Colonic mucosa (tissue), 4 donors: ENCODE measurements at regions not wholly inside any gene's neighbourhood (a gene's known extent, or its start where the extent isn't known, plus 50 kb on each side); places are given as distances from the start of the nearest gene placed in this dataset.

ENCODE experiments used
- DNase-seq: peaks from one replicate; pipeline ENCODE4 v3.0.0-alpha.2; 2020
- H3K27ac ChIP-seq: fragments of 200-600 bp; one replicate; pipeline ENCODE4 v1.8.0; 2021
- H3K27me3 ChIP-seq: fragments of 200-600 bp; one replicate; pipeline ENCODE4 v1.8.0; 2021
- H3K36me3 ChIP-seq: fragments of 200-600 bp; one replicate; pipeline ENCODE4 v1.8.0; 2021
- H3K4me1 ChIP-seq: fragments of 200-600 bp; one replicate; pipeline ENCODE4 v1.8.0; 2021; ENCODE audit warnings: mild to moderate bottlenecking
- H3K4me3 ChIP-seq: fragments of 200-600 bp; one replicate; pipeline ENCODE4 v1.8.0; 2021
- H3K9ac ChIP-seq, 2 donors: one replicate each; pipeline ENCODE4 v1.7.0; 2013; ENCODE audit warnings: control low read depth in 2 of 2, low read depth in 2 of 2, low read length in 2 of 2
- H3K9me3 ChIP-seq: fragments of 200-600 bp; one replicate; pipeline ENCODE4 v1.8.0; 2021
- CTCF ChIP-seq: fragments of 200-600 bp; IDR thresholded peaks from one replicate; pipeline ENCODE4 v1.8.0; 2022; ENCODE audit warnings: antibody characterized with exemption, mild to moderate bottlenecking
- intact Hi-C: fragments of 100-400 bp; cut with DNase I; formaldehyde crosslinking; loops from one replicate; pipeline ENCODE4 v1.14.1; 2022
- donor health status: healthy.
- donor health status: DM: no; HTN: no; CAD: no.
- donor health status: DM: no; HTN: no; CAD: no.

- H3K4me1 ChIP-seq = no peaks in the 10 kb centered on the region
- no peak overlapping the region for H3K27ac ChIP-seq
- no peak for DNase-seq
- intact Hi-C loops = no loop called here
- H3K4me3 ChIP-seq = no peak overlapping the region
- no peaks in the 10 kb centered on the region for H3K9me3 ChIP-seq
- H3K9ac ChIP-seq = no peak overlapping the region
- no peak for TF ChIP-seq CTCF
- no peaks in the 10 kb centered on the region for H3K36me3 ChIP-seq
- H3K27me3 ChIP-seq = no peaks in the 10 kb centered on the region
Measured at GRCh38 chr11:57069942-57070341, 81.2 kb downstream of the OR5AK2 start.

DNA sequence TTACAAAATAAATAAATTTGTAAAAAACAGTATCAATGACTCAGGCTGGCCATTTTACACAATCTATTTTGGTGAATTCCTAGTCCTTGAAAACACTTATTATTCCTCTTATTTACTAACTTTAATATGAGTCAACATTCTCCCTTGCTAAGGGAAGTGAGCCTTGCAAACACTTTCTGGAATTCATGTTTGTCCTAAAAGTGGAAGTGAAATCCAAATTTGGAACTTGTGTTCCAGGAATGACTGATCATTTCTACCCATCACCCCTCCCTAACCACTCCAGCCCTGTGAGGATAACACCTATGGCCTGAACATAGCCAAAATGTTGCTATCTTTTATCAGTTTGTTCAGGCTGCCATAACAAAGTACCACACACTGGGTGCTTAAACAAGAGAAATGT, 83.1 kb downstream of the OR5AK2 start:
- no peaks in the 10 kb centered on the region for H3K27me3 ChIP-seq
- no peak for DNase-seq
- TF ChIP-seq CTCF = no peak
- no peaks in the 10 kb centered on the region for H3K36me3 ChIP-seq
- no peaks in the 10 kb centered on the region for H3K9me3 ChIP-seq
- intact Hi-C loops = no loop called here
- H3K27ac ChIP-seq = no peak overlapping the region
- no peaks in the 10 kb centered on the region for H3K4me1 ChIP-seq
- no peak overlapping the region for H3K4me3 ChIP-seq
- no peak overlapping the region for H3K9ac ChIP-seq

GRCh38 chr11:57072640-57073039, 83.9 kb downstream of the OR5AK2 start:
- H3K36me3 ChIP-seq = no peaks in the 10 kb centered on the region
- no peaks in the 10 kb centered on the region for H3K9me3 ChIP-seq
- DNase-seq = no peak
- H3K9ac ChIP-seq = no peak overlapping the region
- no peak overlapping the region for H3K27ac ChIP-seq
- TF ChIP-seq CTCF = no peak
- no peak overlapping the region for H3K4me3 ChIP-seq
- no peaks in the 10 kb centered on the region for H3K4me1 ChIP-seq
- intact Hi-C loops = no loop called here
- H3K27me3 ChIP-seq = no peaks in the 10 kb centered on the region

DNA sequence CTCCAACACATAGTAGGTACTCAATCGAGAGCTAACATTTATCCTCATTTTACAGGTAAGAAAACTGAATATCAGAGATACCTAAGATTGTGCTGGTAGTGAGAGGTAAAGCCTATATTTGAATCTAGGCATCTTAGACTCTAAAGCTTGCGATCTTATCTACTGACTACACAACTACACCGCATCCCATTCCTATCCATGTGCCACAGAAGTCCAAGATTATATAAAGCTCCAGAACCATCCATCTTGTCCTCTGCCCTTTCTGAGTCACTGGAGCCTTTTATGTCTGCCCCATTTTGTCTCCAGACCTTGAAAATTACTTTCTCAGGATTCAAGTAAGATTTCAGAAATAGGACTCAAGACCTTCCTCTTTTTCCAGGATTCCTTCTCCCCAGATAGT, 84.4 kb downstream of the OR5AK2 start:
- Histone ChIP-seq H3K4me1 (no peaks in the 10 kb centered on the region), H3K9me3 (no peaks in the 10 kb centered on the region), H3K27ac (no peak overlapping the region), H3K36me3 (no peaks in the 10 kb centered on the region), H3K27me3 (no peaks in the 10 kb centered on the region), H3K9ac (no peak overlapping the region), H3K4me3 (no peak overlapping the region)
- TF ChIP-seq CTCF = no peak
- DNase-seq = no peak
- intact Hi-C loops = no loop called here

- DNase-seq = no peak
- Histone ChIP-seq H3K9ac (no peak overlapping the region), H3K4me1 (no peaks in the 10 kb centered on the region), H3K27me3 (no peaks in the 10 kb centered on the region), H3K4me3 (no peak overlapping the region), H3K36me3 (no peaks in the 10 kb centered on the region), H3K27ac (no peak overlapping the region), H3K9me3 (no peaks in the 10 kb centered on the region)
- intact Hi-C loops = no loop called here
- no peak for TF ChIP-seq CTCF
Measured at GRCh38 chr11:57081356-57081755, 92.6 kb downstream of the OR5AK2 start.

DNA sequence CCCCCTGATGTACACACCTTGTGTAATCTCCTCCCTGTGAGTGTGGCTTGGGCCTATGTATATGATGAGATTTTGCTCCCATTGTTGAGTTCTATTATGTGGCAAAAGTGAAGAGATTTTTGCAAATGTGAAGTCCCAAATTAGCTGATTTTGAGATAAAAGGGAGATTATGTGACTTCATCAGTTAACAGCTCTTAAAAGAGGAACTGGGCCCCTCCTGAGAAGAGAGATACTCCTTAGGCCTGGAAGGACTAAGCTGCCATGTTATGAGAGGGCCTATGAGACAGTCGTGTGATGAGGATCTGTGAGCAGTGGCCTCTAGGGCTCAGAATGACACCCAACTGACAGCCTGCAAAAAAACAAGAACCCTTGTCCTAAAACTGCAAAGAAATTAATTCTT, 93.4 kb downstream of the OR5AK2 start:
- Histone ChIP-seq H3K4me1 (no peaks in the 10 kb centered on the region), H3K36me3 (no peaks in the 10 kb centered on the region), H3K9ac (no peak overlapping the region), H3K27ac (no peak overlapping the region), H3K4me3 (no peak overlapping the region), H3K9me3 (no peaks in the 10 kb centered on the region), H3K27me3 (no peaks in the 10 kb centered on the region)
- TF ChIP-seq CTCF = no peak
- intact Hi-C loops = no loop called here
- no peak for DNase-seq
